Transverse colon (tissue), 4 donors: ENCODE measurements at regions not wholly inside any gene's neighbourhood (a gene's known extent, or its start where the extent isn't known, plus 50 kb on each side); places are given as distances from the start of the nearest gene placed in this dataset.

ENCODE experiments used
- CTCF ChIP-seq, 5 experiments: fragments of 200-600 bp in 3 of 5; fragments of 450-650 bp in 2 of 5; sonication (generic) in 3 of 5; IDR thresholded peaks; 1 replicate in 2 of 5; 2 replicates in 3 of 5; pipeline ENCODE4 v1.5.1; 2016 to 2017; ENCODE audit warnings: antibody characterized with exemption in 5 of 5, inconsistent platforms in 3 of 5, mild to moderate bottlenecking in 2 of 5, moderate library complexity in 1 of 5
- EP300 ChIP-seq: sonication (generic); formaldehyde crosslinking; IDR thresholded peaks from one replicate; pipeline ENCODE4 v1.6.1; 2017; ENCODE audit warnings: antibody characterized with exemption, low read depth
- POLR2A ChIP-seq: fragments of 450-650 bp; IDR thresholded peaks from one replicate; pipeline ENCODE4 v1.6.1; 2016; ENCODE audit warnings: antibody characterized with exemption, mild to moderate bottlenecking, moderate library complexity
- POLR2AphosphoS5 ChIP-seq, 3 donors: sonication (generic); formaldehyde crosslinking; IDR thresholded peaks; one replicate each; pipeline ENCODE4 v1.6.1; 2016; ENCODE audit warnings: antibody characterized with exemption in 3 of 3

- TF ChIP-seq CTCF (IDR thresholded peaks at IDR 0.05) (no peak), POLR2A (no peak), EP300 (no peak), POLR2AphosphoS5 (IDR thresholded peaks at IDR 0.05) (no peak)
Observed at GRCh38 chr3:189401196-189401595, 229.4 kb downstream of the TPRG1 start.
